Vagina (tissue), 2 donors: ENCODE measurements at regions not wholly inside any gene's neighbourhood (a gene's known extent, or its start where the extent isn't known, plus 50 kb on each side); places are given as distances from the start of the nearest gene placed in this dataset.

ENCODE experiments used
- POLR2A ChIP-seq, 2 donors: fragments of 450-650 bp; IDR thresholded peaks; one replicate each; pipeline ENCODE4 v1.6.1; 2017; ENCODE audit warnings: antibody characterized with exemption in 2 of 2, mild to moderate bottlenecking in 2 of 2, moderate library complexity in 2 of 2
- TF ChIP-seq, protein P1 (sequence below), 3 experiments: fragments of 450-650 bp in 2 of 3; fragments of 200-600 bp in 1 of 3; sonication (generic) in 1 of 3; IDR thresholded peaks; one replicate each; pipeline ENCODE4 v1.5.1; 2017 to 2019; ENCODE audit warnings: antibody characterized with exemption in 3 of 3, mild to moderate bottlenecking in 2 of 3, moderate library complexity in 2 of 3

DNA sequence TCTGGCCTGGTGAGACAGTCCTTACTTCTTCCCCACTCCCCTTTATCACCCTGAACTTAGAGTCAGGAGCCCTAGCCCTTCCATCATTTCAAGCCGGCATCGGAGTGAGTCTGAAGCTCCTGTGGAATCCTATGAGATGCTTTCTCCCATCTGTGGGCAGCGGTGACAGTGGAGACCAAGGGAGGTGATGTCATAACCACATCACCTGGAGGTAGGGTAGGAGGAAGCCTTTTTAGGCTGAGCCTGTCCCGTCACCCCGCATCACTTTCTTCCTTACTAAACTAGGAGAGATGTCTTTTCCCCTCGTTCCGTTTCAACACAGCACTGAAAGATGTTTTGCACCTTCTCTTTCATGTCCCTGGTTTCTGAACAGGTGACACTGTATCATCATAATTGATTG is 124.1 kb upstream of the WWC1 start:
- TF ChIP-seq POLR2A (IDR thresholded peaks at IDR 0.05), result no peak
- TF ChIP-seq, protein P1, sequence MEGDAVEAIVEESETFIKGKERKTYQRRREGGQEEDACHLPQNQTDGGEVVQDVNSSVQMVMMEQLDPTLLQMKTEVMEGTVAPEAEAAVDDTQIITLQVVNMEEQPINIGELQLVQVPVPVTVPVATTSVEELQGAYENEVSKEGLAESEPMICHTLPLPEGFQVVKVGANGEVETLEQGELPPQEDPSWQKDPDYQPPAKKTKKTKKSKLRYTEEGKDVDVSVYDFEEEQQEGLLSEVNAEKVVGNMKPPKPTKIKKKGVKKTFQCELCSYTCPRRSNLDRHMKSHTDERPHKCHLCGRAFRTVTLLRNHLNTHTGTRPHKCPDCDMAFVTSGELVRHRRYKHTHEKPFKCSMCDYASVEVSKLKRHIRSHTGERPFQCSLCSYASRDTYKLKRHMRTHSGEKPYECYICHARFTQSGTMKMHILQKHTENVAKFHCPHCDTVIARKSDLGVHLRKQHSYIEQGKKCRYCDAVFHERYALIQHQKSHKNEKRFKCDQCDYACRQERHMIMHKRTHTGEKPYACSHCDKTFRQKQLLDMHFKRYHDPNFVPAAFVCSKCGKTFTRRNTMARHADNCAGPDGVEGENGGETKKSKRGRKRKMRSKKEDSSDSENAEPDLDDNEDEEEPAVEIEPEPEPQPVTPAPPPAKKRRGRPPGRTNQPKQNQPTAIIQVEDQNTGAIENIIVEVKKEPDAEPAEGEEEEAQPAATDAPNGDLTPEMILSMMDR (IDR thresholded peaks at IDR 0.05), result no peak
